SU-DHL-6 (cell line): ENCODE measurements at regions not wholly inside any gene's neighbourhood (a gene's known extent, or its start where the extent isn't known, plus 50 kb on each side); places are given as distances from the start of the nearest gene placed in this dataset.
A peak's percentile ranks its signal among the peaks of the same experiment; 100 is the strongest.

ENCODE experiments used
- H2AFZ ChIP-seq: fragments of 200-600 bp; sonication (generic); 2 replicates; pipeline ENCODE4 v1.6.1; 2014; ENCODE audit warnings: low read depth, mild to moderate bottlenecking, moderate library complexity, mixed read lengths, antibody characterized with exemption, low read length; ENCODE audit not compliant: severe bottlenecking
- H3F3A ChIP-seq: fragments of 200-600 bp; shearing (Covaris generic); 2 replicates; pipeline ENCODE4 v1.6.0; 2016; ENCODE audit warnings: antibody characterized with exemption, mild to moderate bottlenecking; ENCODE audit not compliant: insufficient read depth
- H3K27ac ChIP-seq: fragments of 200-600 bp; sonication (generic); 2 replicates; pipeline ENCODE4 v1.5.1; 2016; ENCODE audit warnings: low read depth, mild to moderate bottlenecking, low read length, moderate library complexity, mixed read lengths
- H3K27me3 ChIP-seq: fragments of 200-600 bp; sonication (generic), shearing (Covaris generic); 2 replicates; pipeline ENCODE4 v1.6.0; 2014; ENCODE audit warnings: mild to moderate bottlenecking, low read length
- H3K36me3 ChIP-seq: fragments of 200-600 bp; sonication (generic); 2 replicates; pipeline ENCODE4 v1.6.1; 2014; ENCODE audit warnings: mild to moderate bottlenecking, low read length, mixed read lengths
- H3K4me2 ChIP-seq: fragments of 300-600, 200-600 bp; shearing (Covaris generic), sonication (generic); 2 replicates; pipeline ENCODE4 v1.6.0; 2014; ENCODE audit warnings: low read length, low read depth, mild to moderate bottlenecking; ENCODE audit not compliant: poor library complexity, severe bottlenecking
- H3K4me3 ChIP-seq: fragments of 200-600 bp; sonication (generic); 2 replicates; pipeline ENCODE4 v1.5.1; 2014; ENCODE audit warnings: antibody characterized with exemption, low read length, mild to moderate bottlenecking, mixed read lengths; ENCODE audit not compliant: insufficient read depth, poor library complexity, severe bottlenecking
- H3K79me2 ChIP-seq: fragments of 200-600 bp; sonication (generic); 2 replicates; pipeline ENCODE4 v1.6.1; 2014; ENCODE audit warnings: mild to moderate bottlenecking, low read length, moderate library complexity; ENCODE audit not compliant: insufficient read depth
- H3K9ac ChIP-seq: fragments of 200-600 bp; sonication (generic); 2 replicates; pipeline ENCODE4 v1.7.0; 2014; ENCODE audit warnings: mild to moderate bottlenecking, low read length
- H3K9me2 ChIP-seq: fragments of 200-600 bp; sonication (generic); replicated peaks from 2 replicates; pipeline ENCODE4 v1.6.1; 2014; ENCODE audit warnings: low read length; ENCODE audit not compliant: insufficient read depth
- H3K9me3 ChIP-seq: fragments of 200-600 bp; sonication (generic); 2 replicates; pipeline ENCODE4 v1.6.1; 2014; ENCODE audit warnings: low read length, mixed read lengths; ENCODE audit not compliant: insufficient read depth
- H4K20me1 ChIP-seq: fragments of 200-600 bp; sonication (generic); 2 replicates; pipeline ENCODE4 v1.6.1; 2014; ENCODE audit warnings: low read depth, mild to moderate bottlenecking, antibody characterized with exemption, low read length, moderate library complexity, mixed read lengths
- EZH2phosphoT487 ChIP-seq: fragments of 200-600 bp; sonication (generic), shearing (Covaris generic); conservative IDR thresholded peaks from 2 replicates; pipeline ENCODE4 v1.6.1; 2018; ENCODE audit warnings: mild to moderate bottlenecking, antibody characterized with exemption, low read length, moderate library complexity, mixed read lengths
- TF ChIP-seq, protein P1 (sequence below): fragments of 200-600 bp; sonication (generic); IDR thresholded peaks from one replicate; pipeline ENCODE4 v1.5.1; 2017; ENCODE audit warnings: antibody characterized with exemption, mild to moderate bottlenecking, low read length, moderate library complexity; ENCODE audit not compliant: insufficient read depth, poor library complexity, severe bottlenecking

DNA sequence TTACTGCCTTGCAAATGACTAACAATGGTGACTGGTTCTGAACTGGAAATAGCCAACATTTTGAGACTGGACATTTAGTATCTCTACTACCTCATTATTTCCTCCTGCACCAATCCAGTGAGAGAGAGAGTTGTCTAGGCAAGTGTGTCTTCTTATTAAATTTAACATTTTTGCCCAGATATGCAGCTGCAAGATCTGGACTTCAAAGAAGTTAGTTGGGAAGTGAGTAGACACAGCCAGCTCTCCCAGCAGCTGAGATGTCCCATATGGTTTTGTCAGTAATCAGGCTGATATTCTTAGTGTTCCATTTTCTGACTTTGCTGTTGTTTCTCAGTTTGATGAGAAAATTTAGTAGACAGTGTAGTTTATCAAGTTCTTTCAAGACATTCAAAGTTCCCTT lies 1778.8 kb upstream of the CDH6 start:
- no peak overlapping the region for H3K27ac ChIP-seq
- H3F3A ChIP-seq = no peaks in the 10 kb centered on the region
- TF ChIP-seq, protein P1, sequence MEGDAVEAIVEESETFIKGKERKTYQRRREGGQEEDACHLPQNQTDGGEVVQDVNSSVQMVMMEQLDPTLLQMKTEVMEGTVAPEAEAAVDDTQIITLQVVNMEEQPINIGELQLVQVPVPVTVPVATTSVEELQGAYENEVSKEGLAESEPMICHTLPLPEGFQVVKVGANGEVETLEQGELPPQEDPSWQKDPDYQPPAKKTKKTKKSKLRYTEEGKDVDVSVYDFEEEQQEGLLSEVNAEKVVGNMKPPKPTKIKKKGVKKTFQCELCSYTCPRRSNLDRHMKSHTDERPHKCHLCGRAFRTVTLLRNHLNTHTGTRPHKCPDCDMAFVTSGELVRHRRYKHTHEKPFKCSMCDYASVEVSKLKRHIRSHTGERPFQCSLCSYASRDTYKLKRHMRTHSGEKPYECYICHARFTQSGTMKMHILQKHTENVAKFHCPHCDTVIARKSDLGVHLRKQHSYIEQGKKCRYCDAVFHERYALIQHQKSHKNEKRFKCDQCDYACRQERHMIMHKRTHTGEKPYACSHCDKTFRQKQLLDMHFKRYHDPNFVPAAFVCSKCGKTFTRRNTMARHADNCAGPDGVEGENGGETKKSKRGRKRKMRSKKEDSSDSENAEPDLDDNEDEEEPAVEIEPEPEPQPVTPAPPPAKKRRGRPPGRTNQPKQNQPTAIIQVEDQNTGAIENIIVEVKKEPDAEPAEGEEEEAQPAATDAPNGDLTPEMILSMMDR = no peak
- no peak for TF ChIP-seq EZH2phosphoT487
- no peaks in the 10 kb centered on the region for H4K20me1 ChIP-seq
- H3K36me3 ChIP-seq = no peaks in the 10 kb centered on the region
- H3K4me2 ChIP-seq = no peak overlapping the region
- H3K9me3 ChIP-seq = peaks cover 3% of the 10 kb centered on the region; the same call in 1 of the 2 replicates
- no peaks in the 10 kb centered on the region for H3K27me3 ChIP-seq
- H3K9me2 ChIP-seq = no peaks in the 10 kb centered on the region
- H3K79me2 ChIP-seq = no peaks in the 10 kb centered on the region
- no peak overlapping the region for H3K4me3 ChIP-seq
- no peak overlapping the region for H2AFZ ChIP-seq
- no peak overlapping the region for H3K9ac ChIP-seq

DNA sequence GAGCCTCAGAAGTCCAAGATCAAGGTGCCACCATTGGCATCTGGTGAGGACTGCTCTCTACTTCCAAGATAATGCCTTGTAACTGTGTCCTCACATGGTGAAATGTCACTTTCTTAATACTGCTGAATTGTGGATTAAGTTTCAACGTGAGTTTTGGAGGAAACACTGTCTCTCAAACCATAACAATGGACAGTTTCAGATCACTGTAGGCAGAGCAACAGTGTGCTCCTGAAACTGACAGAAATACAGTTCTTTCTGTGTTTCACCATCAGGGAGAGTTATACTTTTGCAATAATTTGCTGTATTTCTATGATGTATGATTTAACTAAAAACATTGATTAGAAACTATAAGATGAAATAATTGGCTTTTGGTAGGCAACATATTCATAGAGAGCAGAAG lies 1780.5 kb upstream of the CDH6 start:
- Histone ChIP-seq H3K27ac (no peak overlapping the region), H2AFZ (peak overlapping the region; percentile 3), H3F3A (no peaks in the 10 kb centered on the region), H3K27me3 (no peaks in the 10 kb centered on the region), H3K4me2 (no peak overlapping the region), H3K36me3 (no peaks in the 10 kb centered on the region), H3K9me2 (no peaks in the 10 kb centered on the region), H3K9ac (no peak overlapping the region), H4K20me1 (no peaks in the 10 kb centered on the region), H3K4me3 (no peak overlapping the region), H3K79me2 (no peaks in the 10 kb centered on the region), H3K9me3 (peaks cover 3% of the 10 kb centered on the region; the same call in 1 of the 2 replicates)
- TF ChIP-seq EZH2phosphoT487 = no peak
- TF ChIP-seq, protein P1 = no peak

DNA sequence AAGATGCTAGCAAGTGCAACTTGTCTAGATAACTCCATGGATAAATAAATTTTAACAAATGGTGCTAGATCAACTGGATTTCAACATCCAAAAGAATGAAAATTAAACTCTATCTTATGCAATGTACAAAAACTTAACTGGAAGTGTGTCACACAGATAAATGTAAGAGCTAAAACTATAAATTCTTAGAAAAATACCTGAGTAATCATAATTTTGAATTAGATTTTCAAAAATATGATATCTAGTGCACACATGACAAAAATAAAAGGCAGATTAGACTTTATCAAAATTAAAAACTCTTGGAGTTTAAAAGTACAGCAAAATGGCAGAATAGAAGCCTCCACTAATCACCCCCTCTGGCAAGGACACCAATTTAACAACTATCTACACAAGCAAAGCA lies 1791.2 kb upstream of the CDH6 start:
- Histone ChIP-seq H2AFZ (no peak overlapping the region), H3K79me2 (no peaks in the 10 kb centered on the region), H3K9ac (no peak overlapping the region), H3K9me3 (peaks cover 13% of the 10 kb centered on the region; the same call in 1 of the 2 replicates), H3K27me3 (no peaks in the 10 kb centered on the region), H3K36me3 (peaks cover 1% of the 10 kb centered on the region; the same call in 1 of the 2 replicates), H4K20me1 (no peaks in the 10 kb centered on the region), H3K9me2 (no peaks in the 10 kb centered on the region), H3F3A (no peaks in the 10 kb centered on the region), H3K4me3 (no peak overlapping the region), H3K27ac (no peak overlapping the region), H3K4me2 (no peak overlapping the region)
- TF ChIP-seq, protein P1 = no peak
